ENCODE measurements at regions not wholly inside any gene's neighbourhood (a gene's known extent, or its start where the extent isn't known, plus 50 kb on each side); places are given as distances from the start of the nearest gene placed in this dataset.
"Not testable (repeated sequence)": the region's sequence is repeated elsewhere in the genome, so short reads cannot be mapped to it uniquely, and the experiment has no call there.

GRCh38 chr10:61195211-61195610 lies 251.2 kb upstream of the RHOBTB1 start:
- peaks cover 0 to 8% (median 7%) of the 10 kb centered on the region in 3 donors for H3K9me3 ChIP-seq (ENCODE audit: control extremely low read depth in 1 of 3, control insufficient read depth in 2 of 3, insufficient read depth in 1 of 3, low read length in 2 of 3)
- no peak for ATAC-seq (ENCODE audit: low read depth)

GRCh38 chr10:61192589-61192988 lies 248.6 kb upstream of the RHOBTB1 start:
- H3K27me3 Mint-ChIP-seq: peaks cover 26% of the 10 kb centered on the region
- intact Hi-C loops (cut with micrococcal nuclease): loop anchor here (5.0 kb wide), 1 partner anchor 170 kb away; no protein-coding TSS in a partner anchor
- CTCF ChIA-PET: not testable (repeated sequence)

More at GRCh38 chr10:61195211-61195610, 251.2 kb upstream of the RHOBTB1 start:
- Histone ChIP-seq H3K4me1 (ENCODE audit: control insufficient read depth in 2 of 2, insufficient read depth in 2 of 2, low read length in 2 of 2) (no peaks in the 10 kb centered on the region), H3K9ac (ENCODE audit: low read length) (no peak overlapping the region), H3K36me3 (replicated peaks in 1 of 2; ENCODE audit: control extremely low read depth in 1 of 2, control insufficient read depth in 1 of 2, extremely low read depth in 1 of 2, insufficient read depth in 2 of 2, low read length in 1 of 2) (no peaks in the 10 kb centered on the region), H3K79me2 (ENCODE audit: control insufficient read depth, insufficient read depth, low read length) (no peaks in the 10 kb centered on the region), H3K27me3 (replicated peaks in 1 of 4; ENCODE audit: control extremely low read depth in 1 of 4, control insufficient read depth in 3 of 4, insufficient read depth in 4 of 4, low read length in 3 of 4) (no peaks in the 10 kb centered on the region), H4K20me1 (ENCODE audit: control insufficient read depth, insufficient read depth, low read length, poor library complexity, severe bottlenecking) (no peaks in the 10 kb centered on the region), H3K4me3 (ENCODE audit: control extremely low read depth in 1 of 5, extremely low read depth in 1 of 5, insufficient read depth in 1 of 5, low read depth in 2 of 5, low read length in 4 of 5) (no peak overlapping the region), H3K27ac (ENCODE audit: low read length in 2 of 2) (no peak overlapping the region), H3K4me2 (replicated peaks; ENCODE audit: low read depth, low read length, poor library complexity, severe bottlenecking) (no peak overlapping the region), H2AFZ (ENCODE audit: insufficient read depth, low read depth, low read length, poor library complexity, severe bottlenecking) (no peak overlapping the region)
- no peak overlapping the region for H3K4me3 Mint-ChIP-seq
- peaks cover 9% of the 10 kb centered on the region for H3K9me3 Mint-ChIP-seq (ENCODE audit: insufficient read depth)
- DNase-seq: no peak
- ChIA-PET POLR2A (no interaction called here), CTCF (no interaction called here)
- intact Hi-C loops (cut with micrococcal nuclease): no loop called here
- H3K27me3 Mint-ChIP-seq: peaks cover 27% of the 10 kb centered on the region
- no peak overlapping the region for H3K27ac Mint-ChIP-seq
- no peaks in the 10 kb centered on the region for H3K4me1 Mint-ChIP-seq
- no peak for TF ChIP-seq CTCF (IDR thresholded peaks at IDR 0.05)
- no peak for TF ChIP-seq EZH2 (IDR thresholded peaks at IDR 0.05; ENCODE audit: borderline replicate concordance, insufficient read depth, low read depth, low read length, poor library complexity, severe bottlenecking)

More at GRCh38 chr10:61192589-61192988, 248.6 kb upstream of the RHOBTB1 start:
- H3K4me2 ChIP-seq (replicated peaks; ENCODE audit: low read depth, low read length, poor library complexity, severe bottlenecking); ATAC-seq (ENCODE audit: low read depth); H3K9ac ChIP-seq (ENCODE audit: low read length); H3K36me3 ChIP-seq (replicated peaks in 1 of 2; ENCODE audit: control extremely low read depth in 1 of 2, control insufficient read depth in 1 of 2, extremely low read depth in 1 of 2, insufficient read depth in 2 of 2, low read length in 1 of 2); H3K27ac ChIP-seq (ENCODE audit: low read length in 2 of 2); POLR2A ChIA-PET; H2AFZ ChIP-seq (ENCODE audit: insufficient read depth, low read depth, low read length, poor library complexity, severe bottlenecking); H3K79me2 ChIP-seq (ENCODE audit: control insufficient read depth, insufficient read depth, low read length); H3K4me3 Mint-ChIP-seq; H3K27ac Mint-ChIP-seq; H3K27me3 ChIP-seq (replicated peaks in 1 of 4; ENCODE audit: control extremely low read depth in 1 of 4, control insufficient read depth in 3 of 4, insufficient read depth in 4 of 4, low read length in 3 of 4); DNase-seq; H3K9me3 ChIP-seq (ENCODE audit: control extremely low read depth in 1 of 3, control insufficient read depth in 2 of 3, insufficient read depth in 1 of 3, low read length in 2 of 3); H4K20me1 ChIP-seq (ENCODE audit: control insufficient read depth, insufficient read depth, low read length, poor library complexity, severe bottlenecking); H3K4me1 ChIP-seq (ENCODE audit: control insufficient read depth in 2 of 2, insufficient read depth in 2 of 2, low read length in 2 of 2); H3K4me3 ChIP-seq (ENCODE audit: control extremely low read depth in 1 of 5, extremely low read depth in 1 of 5, insufficient read depth in 1 of 5, low read depth in 2 of 5, low read length in 4 of 5); H3K4me1 Mint-ChIP-seq; H3K9me3 Mint-ChIP-seq (ENCODE audit: insufficient read depth): not testable (repeated sequence)
- 83% methylated on average over 2 of the region's 2 CpGs for WGBS (ENCODE audit: insufficient coverage)

Measured in B cell (primary cell).